Activated effector memory CD4-positive, alpha-beta T cell treated with anti-CD3 and anti-CD28 coated beads, Interleukin-2, amount 50 U/mL, for 16 hours (primary cell): ENCODE measurements at regions not wholly inside any gene's neighbourhood (a gene's known extent, or its start where the extent isn't known, plus 50 kb on each side); places are given as distances from the start of the nearest gene placed in this dataset.
"Not testable (repeated sequence)": the region's sequence is repeated elsewhere in the genome, so short reads cannot be mapped to it uniquely, and the experiment has no call there.

Source experiments
- DNase-seq: peaks from one replicate; pipeline ENCODE4 v3.0.0-alpha.2; 2020

- DNase-seq = no peak
Measured at GRCh38 chr13:19123502-19123901, 58.1 kb downstream of the TUBA3C start.

- no peak for DNase-seq
Measured at GRCh38 chr13:19117913-19118739, 63.5 kb downstream of the TUBA3C start.

GRCh38 chr13:19109225-19109624, 72.4 kb downstream of the TUBA3C start:
- not testable (repeated sequence) for DNase-seq

GRCh38 chr13:19103140-19103539, 78.5 kb downstream of the TUBA3C start:
- no peak for DNase-seq

- no peak for DNase-seq
Measured at GRCh38 chr13:19093369-19093768, 88.3 kb downstream of the TUBA3C start.

GRCh38 chr13:19090495-19090894, 91.1 kb downstream of the TUBA3C start:
- DNase-seq = no peak

- DNase-seq = no peak
Measured at GRCh38 chr13:19089315-19089714, 92.3 kb downstream of the TUBA3C start.

- DNase-seq = no peak
Measured at GRCh38 chr13:19088416-19088815, 93.2 kb downstream of the TUBA3C start.

- no peak for DNase-seq
Measured at GRCh38 chr13:19085876-19086275, 95.7 kb downstream of the TUBA3C start.

GRCh38 chr13:19085258-19085657, 96.4 kb downstream of the TUBA3C start:
- DNase-seq = no peak

GRCh38 chr13:19083340-19083739, 98.3 kb downstream of the TUBA3C start:
- DNase-seq = no peak

- DNase-seq = no peak
Measured at GRCh38 chr13:19075418-19075817, 106.2 kb downstream of the TUBA3C start.

GRCh38 chr13:19074519-19074918, 107.1 kb downstream of the TUBA3C start:
- no peak for DNase-seq

GRCh38 chr13:19074106-19074505, 107.5 kb downstream of the TUBA3C start:
- not testable (repeated sequence) for DNase-seq

- not testable (repeated sequence) for DNase-seq
Measured at GRCh38 chr13:19072956-19073706, 108.5 kb downstream of the TUBA3C start.

GRCh38 chr13:19072543-19072942, 109.1 kb downstream of the TUBA3C start:
- DNase-seq = no peak

- DNase-seq = no peak
Measured at GRCh38 chr13:19071161-19071936, 110.3 kb downstream of the TUBA3C start.

- DNase-seq = no peak
Measured at GRCh38 chr13:19070398-19070735, 111.3 kb downstream of the TUBA3C start.

GRCh38 chr13:19069684-19070397, 111.8 kb downstream of the TUBA3C start:
- no peak for DNase-seq

- no peak for DNase-seq
Measured at GRCh38 chr13:19068691-19069090, 112.9 kb downstream of the TUBA3C start.

- DNase-seq = no peak
Measured at GRCh38 chr13:19067767-19068166, 113.9 kb downstream of the TUBA3C start.

- DNase-seq = no peak
Measured at GRCh38 chr13:19062801-19063200, 118.8 kb downstream of the TUBA3C start.
